Loucy (cell line): ENCODE measurements at regions not wholly inside any gene's neighbourhood (a gene's known extent, or its start where the extent isn't known, plus 50 kb on each side); places are given as distances from the start of the nearest gene placed in this dataset.

Source experiments
- H2AFZ ChIP-seq: fragments of 200-600 bp; sonication (generic); 2 replicates; pipeline ENCODE4 v1.6.0; 2016; ENCODE audit warnings: antibody characterized with exemption, mild to moderate bottlenecking, low read length, moderate library complexity
- H3F3A ChIP-seq: fragments of 200-600 bp; 2 replicates; pipeline ENCODE4 v1.6.0; 2016; ENCODE audit warnings: antibody characterized with exemption, low read depth, mild to moderate bottlenecking
- H3K27me3 ChIP-seq: fragments of 200-600 bp; sonication (generic); 2 replicates; pipeline ENCODE4 v1.6.1; 2014; ENCODE audit warnings: low read length, mild to moderate bottlenecking; ENCODE audit not compliant: insufficient read depth, poor library complexity, severe bottlenecking
- H3K36me3 ChIP-seq: fragments of 200-600 bp; sonication (generic); 2 replicates; pipeline ENCODE4 v1.6.1; 2016; ENCODE audit warnings: low read length; ENCODE audit not compliant: insufficient read depth
- H3K4me1 ChIP-seq: fragments of 200-600 bp; sonication (generic); 2 replicates; pipeline ENCODE4 v1.5.1; 2014; ENCODE audit warnings: low read length, mild to moderate bottlenecking; ENCODE audit not compliant: insufficient read depth, poor library complexity, severe bottlenecking
- H3K4me2 ChIP-seq: fragments of 200-600 bp; sonication (generic); 2 replicates; pipeline ENCODE4 v1.6.0; 2014; ENCODE audit warnings: antibody characterized with exemption, low read length, low read depth, mild to moderate bottlenecking; ENCODE audit not compliant: poor library complexity, severe bottlenecking
- H3K4me3 ChIP-seq: fragments of 200-600 bp; sonication (generic); 2 replicates; pipeline ENCODE4 v1.5.1; 2014; ENCODE audit warnings: low read length, mild to moderate bottlenecking, mixed read lengths; ENCODE audit not compliant: poor library complexity, severe bottlenecking
- H3K79me2 ChIP-seq: fragments of 200-600 bp; sonication (generic); 2 replicates; pipeline ENCODE4 v1.6.1; 2014; ENCODE audit warnings: low read length; ENCODE audit not compliant: insufficient read depth
- H3K9ac ChIP-seq: fragments of 200-600 bp; sonication (generic); 2 replicates; pipeline ENCODE4 v1.6.0; 2014; ENCODE audit warnings: mild to moderate bottlenecking, low read depth, low read length, moderate library complexity; ENCODE audit not compliant: poor library complexity, severe bottlenecking
- H3K9me2 ChIP-seq: fragments of 200-600 bp; sonication (generic); replicated peaks from 2 replicates; pipeline ENCODE4 v1.6.1; 2016; ENCODE audit warnings: low read depth, low read length, mixed read lengths
- H3K9me3 ChIP-seq: fragments of 200-600 bp; sonication (generic); 2 replicates; pipeline ENCODE4 v1.6.1; 2014; ENCODE audit warnings: mild to moderate bottlenecking, antibody characterized with exemption, low read length, low read depth; ENCODE audit not compliant: insufficient read depth
- H4K20me1 ChIP-seq: fragments of 200-600 bp; sonication (generic); 2 replicates; pipeline ENCODE4 v1.6.0; 2014; ENCODE audit warnings: antibody characterized with exemption, low read length, mild to moderate bottlenecking; ENCODE audit not compliant: insufficient read depth, poor library complexity, severe bottlenecking
- EZH2phosphoT487 ChIP-seq: fragments of 200-600 bp; IDR thresholded peaks from 2 replicates; pipeline ENCODE4 v1.6.1; 2018; ENCODE audit warnings: antibody characterized with exemption, mild to moderate bottlenecking, moderate library complexity, borderline replicate concordance
- TF ChIP-seq, protein P1 (sequence below): fragments of 200-600 bp; sonication (generic); conservative IDR thresholded peaks from 2 replicates; pipeline ENCODE4 v1.5.1; 2014; ENCODE audit warnings: mild to moderate bottlenecking, antibody characterized with exemption, low read length

DNA sequence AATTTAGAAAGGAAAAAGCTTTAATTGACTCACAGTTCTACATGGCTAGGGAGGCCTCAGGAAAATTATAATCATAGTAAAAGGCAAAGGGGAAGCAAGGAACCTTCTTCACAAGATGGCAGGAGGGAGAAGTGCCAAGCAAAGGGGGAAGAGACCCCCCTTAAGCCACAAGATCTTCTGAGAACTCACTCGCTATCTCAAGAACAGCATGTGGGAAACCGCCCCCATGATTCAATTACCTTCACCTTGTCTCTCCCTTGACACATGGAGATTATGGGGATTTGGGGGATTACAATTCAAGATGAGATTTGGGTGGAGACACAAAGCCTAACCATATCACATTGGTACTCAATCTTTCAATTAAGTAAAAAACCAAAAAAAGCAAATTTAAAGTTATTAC is 1778.7 kb upstream of the MIR17HG start:
- Histone ChIP-seq H3K4me2 (no peak overlapping the region), H2AFZ (no peak overlapping the region), H4K20me1 (no peaks in the 10 kb centered on the region), H3K4me3 (no peak overlapping the region), H3K9me2 (no peaks in the 10 kb centered on the region), H3K27me3 (no peaks in the 10 kb centered on the region), H3F3A (no peaks in the 10 kb centered on the region), H3K4me1 (no peaks in the 10 kb centered on the region), H3K79me2 (no peaks in the 10 kb centered on the region), H3K9ac (no peak overlapping the region), H3K9me3 (no peaks in the 10 kb centered on the region), H3K36me3 (no peaks in the 10 kb centered on the region)
- TF ChIP-seq, protein P1, sequence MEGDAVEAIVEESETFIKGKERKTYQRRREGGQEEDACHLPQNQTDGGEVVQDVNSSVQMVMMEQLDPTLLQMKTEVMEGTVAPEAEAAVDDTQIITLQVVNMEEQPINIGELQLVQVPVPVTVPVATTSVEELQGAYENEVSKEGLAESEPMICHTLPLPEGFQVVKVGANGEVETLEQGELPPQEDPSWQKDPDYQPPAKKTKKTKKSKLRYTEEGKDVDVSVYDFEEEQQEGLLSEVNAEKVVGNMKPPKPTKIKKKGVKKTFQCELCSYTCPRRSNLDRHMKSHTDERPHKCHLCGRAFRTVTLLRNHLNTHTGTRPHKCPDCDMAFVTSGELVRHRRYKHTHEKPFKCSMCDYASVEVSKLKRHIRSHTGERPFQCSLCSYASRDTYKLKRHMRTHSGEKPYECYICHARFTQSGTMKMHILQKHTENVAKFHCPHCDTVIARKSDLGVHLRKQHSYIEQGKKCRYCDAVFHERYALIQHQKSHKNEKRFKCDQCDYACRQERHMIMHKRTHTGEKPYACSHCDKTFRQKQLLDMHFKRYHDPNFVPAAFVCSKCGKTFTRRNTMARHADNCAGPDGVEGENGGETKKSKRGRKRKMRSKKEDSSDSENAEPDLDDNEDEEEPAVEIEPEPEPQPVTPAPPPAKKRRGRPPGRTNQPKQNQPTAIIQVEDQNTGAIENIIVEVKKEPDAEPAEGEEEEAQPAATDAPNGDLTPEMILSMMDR = no peak
- no peak for TF ChIP-seq EZH2phosphoT487

DNA sequence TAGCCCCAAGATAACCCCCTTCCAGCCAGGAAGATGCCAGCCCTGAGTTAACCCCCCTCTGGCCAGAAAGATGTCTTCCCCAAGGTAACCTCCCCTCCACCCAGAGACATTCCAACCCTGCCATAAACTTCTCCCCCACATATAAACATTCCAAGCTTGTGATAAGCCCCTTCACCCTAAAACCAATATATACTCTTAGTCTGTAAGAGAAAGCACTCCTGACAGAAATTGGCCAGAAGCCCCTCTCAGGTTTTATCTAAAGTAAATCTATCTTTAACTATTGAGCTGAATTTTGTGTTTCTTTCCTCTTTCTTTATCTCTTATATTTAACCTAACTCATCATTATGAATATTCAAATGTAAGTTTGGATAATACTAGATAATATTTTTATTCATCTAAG is 1775.8 kb upstream of the MIR17HG start:
- H3K4me2 ChIP-seq = no peak overlapping the region
- TF ChIP-seq, protein P1 = no peak
- no peak for TF ChIP-seq EZH2phosphoT487
- H3K9ac ChIP-seq = no peak overlapping the region
- H3K79me2 ChIP-seq = no peaks in the 10 kb centered on the region
- H2AFZ ChIP-seq = no peak overlapping the region
- no peaks in the 10 kb centered on the region for H3K36me3 ChIP-seq
- H3K9me3 ChIP-seq = no peaks in the 10 kb centered on the region
- no peaks in the 10 kb centered on the region for H3K9me2 ChIP-seq
- H3K4me1 ChIP-seq = no peaks in the 10 kb centered on the region
- H4K20me1 ChIP-seq = no peaks in the 10 kb centered on the region
- H3F3A ChIP-seq = no peaks in the 10 kb centered on the region
- H3K4me3 ChIP-seq = no peak overlapping the region
- H3K27me3 ChIP-seq = no peaks in the 10 kb centered on the region

DNA sequence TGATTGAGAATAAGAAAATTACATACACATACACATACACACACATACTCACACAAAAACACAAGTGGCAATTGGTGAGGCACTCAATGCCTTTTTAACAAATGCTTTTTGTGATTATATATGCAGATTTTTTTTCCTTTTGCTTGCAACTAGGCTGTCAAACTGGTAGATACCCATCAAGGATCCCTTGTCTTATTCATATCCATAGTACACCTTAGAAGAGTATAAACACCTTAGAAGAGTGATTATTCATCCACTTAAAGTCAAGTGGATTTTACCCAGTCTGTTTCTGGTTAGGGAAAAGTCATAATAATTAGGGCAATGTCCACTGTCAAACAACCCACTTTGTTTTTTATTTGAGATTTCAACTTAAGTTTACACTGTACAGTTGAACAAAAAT is 1773.4 kb upstream of the MIR17HG start:
- H3K36me3 ChIP-seq = no peaks in the 10 kb centered on the region
- H3K9ac ChIP-seq = no peak overlapping the region
- no peak for TF ChIP-seq EZH2phosphoT487
- TF ChIP-seq, protein P1 = no peak
- H3K27me3 ChIP-seq = no peaks in the 10 kb centered on the region
- H3K4me3 ChIP-seq = no peak overlapping the region
- no peaks in the 10 kb centered on the region for H3K79me2 ChIP-seq
- no peaks in the 10 kb centered on the region for H3F3A ChIP-seq
- H3K9me3 ChIP-seq = no peaks in the 10 kb centered on the region
- no peaks in the 10 kb centered on the region for H3K9me2 ChIP-seq
- no peaks in the 10 kb centered on the region for H4K20me1 ChIP-seq
- H3K4me1 ChIP-seq = no peaks in the 10 kb centered on the region
- no peak overlapping the region for H3K4me2 ChIP-seq
- H2AFZ ChIP-seq = no peak overlapping the region
